WTC11 (cell line): ENCODE measurements at regions not wholly inside any gene's neighbourhood (a gene's known extent, or its start where the extent isn't known, plus 50 kb on each side); places are given as distances from the start of the nearest gene placed in this dataset.

Experiments
- ATAC-seq: fragments of 200-7000 bp; cut with Tn5 transposase; 2 replicates; pipeline ENCODE4 v1.10.0; 2021; ENCODE audit warnings: mild to moderate bottlenecking, moderate library complexity
- CTCF ChIA-PET: fragments of 300-600 bp; sonication (Branson Sonifier 250); formaldehyde crosslinking; loops from one replicate; lab custom pipeline; 2021; ENCODE audit warnings: antibody characterized with exemption; lab: Charles Lee
- POLR2A ChIA-PET: fragments of 350-600 bp; sonication (Branson Sonifier 250); formaldehyde crosslinking; loops from one replicate; lab custom pipeline; 2021; ENCODE audit warnings: antibody characterized with exemption; lab: Charles Lee
- DNase-seq: peaks from one replicate; pipeline ENCODE4 v3.0.0; 2021; ENCODE audit warnings: low spot score
- H3K27ac Mint-ChIP-seq: 2 replicates; pipeline ENCODE4 v1.8.0; 2021; ENCODE audit warnings: mixed read lengths
- H3K27me3 Mint-ChIP-seq: 2 replicates; pipeline ENCODE4 v1.8.0; 2021; ENCODE audit warnings: low read depth, mild to moderate bottlenecking, moderate library complexity, mixed read lengths
- H3K36me3 Mint-ChIP-seq: 2 replicates; pipeline ENCODE4 v1.8.0; 2021; ENCODE audit warnings: mixed read lengths
- H3K4me1 Mint-ChIP-seq: 2 replicates; pipeline ENCODE4 v1.8.0; 2022; ENCODE audit warnings: mixed read lengths
- H3K4me3 Mint-ChIP-seq: 2 replicates; pipeline ENCODE4 v1.8.0; 2021; ENCODE audit warnings: mild to moderate bottlenecking, moderate library complexity, mixed read lengths
- H3K9me3 Mint-ChIP-seq: 2 replicates; pipeline ENCODE4 v1.8.0; 2021; ENCODE audit warnings: mixed read lengths
- CREM ChIP-seq: sonication (generic); formaldehyde crosslinking; IDR thresholded peaks from 2 replicates; pipeline ENCODE4 v1.8.1; 2022; ENCODE audit warnings: mild to moderate bottlenecking, missing genetic modification reagents, moderate library complexity
- ESRRA ChIP-seq: sonication (generic); formaldehyde crosslinking; IDR thresholded peaks from 2 replicates; pipeline ENCODE4 v1.8.1; 2022; ENCODE audit warnings: mild to moderate bottlenecking, missing genetic modification reagents, borderline replicate concordance
- FOXK1 ChIP-seq: sonication (generic); formaldehyde crosslinking; IDR thresholded peaks from 2 replicates; pipeline ENCODE4 v1.8.0; 2022; ENCODE audit warnings: mild to moderate bottlenecking, moderate library complexity, missing genetic modification reagents
- GABPB1 ChIP-seq: sonication (generic); formaldehyde crosslinking; IDR thresholded peaks from 2 replicates; pipeline ENCODE4 v1.8.1; 2023; ENCODE audit warnings: mild to moderate bottlenecking, missing genetic modification reagents
- GTF2I ChIP-seq: fragments of 250-450 bp; sonication (Bioruptor Pico); conservative IDR thresholded peaks from 2 replicates; pipeline ENCODE4 v1.4.0; 2021; ENCODE audit warnings: mild to moderate bottlenecking
- JAZF1 ChIP-seq: fragments of 250-450 bp; sonication (Bioruptor Pico); IDR thresholded peaks from 2 replicates; pipeline ENCODE4 v1.9.0; 2021; ENCODE audit warnings: moderate library complexity, mild to moderate bottlenecking, inconsistent platforms
- KAT7 ChIP-seq: sonication (generic); formaldehyde crosslinking; IDR thresholded peaks from 2 replicates; pipeline ENCODE4 v1.8.1; 2023; ENCODE audit warnings: missing genetic modification reagents, mild to moderate bottlenecking, borderline replicate concordance
- NFATC4 ChIP-seq: fragments of 250-450 bp; sonication (Bioruptor Pico); IDR thresholded peaks from 2 replicates; pipeline ENCODE4 v1.9.0; 2021; ENCODE audit warnings: mild to moderate bottlenecking
- NFE2L1 ChIP-seq: sonication (generic); formaldehyde crosslinking; IDR thresholded peaks from 2 replicates; pipeline ENCODE4 v1.8.1; 2023; ENCODE audit warnings: missing genetic modification reagents
- OVOL2 ChIP-seq: fragments of 250-450 bp; sonication (Bioruptor Pico); IDR thresholded peaks from 2 replicates; pipeline ENCODE4 v1.9.0; 2021; ENCODE audit warnings: mild to moderate bottlenecking, borderline replicate concordance
- RELA ChIP-seq: sonication (generic); formaldehyde crosslinking; IDR thresholded peaks from 2 replicates; pipeline ENCODE4 v1.8.1; 2022; ENCODE audit warnings: missing genetic modification reagents, mild to moderate bottlenecking, borderline replicate concordance
- TEAD1 ChIP-seq: sonication (generic); formaldehyde crosslinking; IDR thresholded peaks from 2 replicates; pipeline ENCODE4 v1.8.0; 2022; ENCODE audit warnings: mild to moderate bottlenecking, missing genetic modification reagents
- TP53 ChIP-seq: sonication (generic); formaldehyde crosslinking; IDR thresholded peaks from 2 replicates; pipeline ENCODE4 v1.8.1; 2023; ENCODE audit warnings: mild to moderate bottlenecking, missing genetic modification reagents
- ZNF232 ChIP-seq: sonication (generic); formaldehyde crosslinking; IDR thresholded peaks from 2 replicates; pipeline ENCODE4 v1.8.0; 2022; ENCODE audit warnings: mild to moderate bottlenecking, missing genetic modification reagents
- ZNF423 ChIP-seq: fragments of 250-450 bp; sonication (Bioruptor Pico); IDR thresholded peaks from 2 replicates; pipeline ENCODE4 v2.1.2; 2022; ENCODE audit warnings: mild to moderate bottlenecking, moderate library complexity
- ZNF671 ChIP-seq: fragments of 250-450 bp; sonication (Bioruptor Pico); IDR thresholded peaks from 2 replicates; pipeline ENCODE4 v1.8.0; 2021; ENCODE audit warnings: mild to moderate bottlenecking
- TF ChIP-seq, protein P1 (sequence below): fragments of 250-450 bp; sonication (Bioruptor Pico); IDR thresholded peaks from 2 replicates; pipeline ENCODE4 v1.9.0; 2021; ENCODE audit warnings: mild to moderate bottlenecking
- TF ChIP-seq, protein P2 (sequence below): sonication (generic); formaldehyde crosslinking; IDR thresholded peaks from 2 replicates; pipeline ENCODE4 v1.8.0; 2023; ENCODE audit warnings: mild to moderate bottlenecking, missing genetic modification reagents
- TF ChIP-seq, protein P3 (sequence below): sonication (generic); formaldehyde crosslinking; IDR thresholded peaks from 2 replicates; pipeline ENCODE4 v1.8.0; 2022; ENCODE audit warnings: mild to moderate bottlenecking, missing genetic modification reagents
- TF ChIP-seq, protein P4 (sequence below): sonication (generic); formaldehyde crosslinking; IDR thresholded peaks from 2 replicates; pipeline ENCODE4 v1.8.0; 2022; ENCODE audit warnings: missing genetic modification reagents
- TF ChIP-seq, protein P5 (sequence below): sonication (generic); formaldehyde crosslinking; IDR thresholded peaks from 2 replicates; pipeline ENCODE4 v1.8.1; 2022; ENCODE audit warnings: low read depth, mild to moderate bottlenecking, moderate library complexity, missing genetic modification reagents, borderline replicate concordance
- TF ChIP-seq, protein P6 (sequence below): sonication (generic); formaldehyde crosslinking; IDR thresholded peaks from 2 replicates; pipeline ENCODE4 v1.8.1; 2023; ENCODE audit warnings: mild to moderate bottlenecking, missing genetic modification reagents, moderate library complexity

DNA sequence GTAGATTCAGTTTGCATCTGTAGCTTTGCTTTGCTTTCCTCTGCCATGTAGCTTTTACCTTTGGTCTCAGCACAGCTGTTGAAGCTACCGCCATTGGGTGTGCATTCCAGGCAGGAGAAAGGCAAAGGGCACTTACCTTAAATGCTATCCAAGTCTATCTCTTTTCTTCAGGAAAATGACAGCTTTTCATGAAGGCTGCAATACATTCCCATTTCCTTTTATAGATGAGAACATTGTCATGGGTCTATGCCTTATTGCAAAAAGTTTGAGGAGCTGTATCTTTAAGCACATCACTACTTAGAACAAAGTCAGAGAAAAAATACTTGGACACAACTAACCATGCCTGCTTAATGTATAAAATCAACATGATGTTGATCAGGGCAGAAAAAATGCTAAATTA is 266.8 kb downstream of the DOK5 start:
- Mint-ChIP-seq H3K4me1 (no peaks in the 10 kb centered on the region), H3K27ac (no peak overlapping the region), H3K9me3 (peaks cover 79% of the 10 kb centered on the region), H3K4me3 (no peak overlapping the region), H3K36me3 (peaks cover 47% of the 10 kb centered on the region), H3K27me3 (peaks cover 6% of the 10 kb centered on the region)
- POLR2A ChIA-PET = no interaction called here
- no peak for TF ChIP-seq ZNF232 (CRISPR knock-in tag)
- TF ChIP-seq ESRRA (CRISPR knock-in tag) = no peak
- no peak for TF ChIP-seq TEAD1 (CRISPR knock-in tag)
- TF ChIP-seq FOXK1 (CRISPR knock-in tag) = no peak
- TF ChIP-seq, protein P1, sequence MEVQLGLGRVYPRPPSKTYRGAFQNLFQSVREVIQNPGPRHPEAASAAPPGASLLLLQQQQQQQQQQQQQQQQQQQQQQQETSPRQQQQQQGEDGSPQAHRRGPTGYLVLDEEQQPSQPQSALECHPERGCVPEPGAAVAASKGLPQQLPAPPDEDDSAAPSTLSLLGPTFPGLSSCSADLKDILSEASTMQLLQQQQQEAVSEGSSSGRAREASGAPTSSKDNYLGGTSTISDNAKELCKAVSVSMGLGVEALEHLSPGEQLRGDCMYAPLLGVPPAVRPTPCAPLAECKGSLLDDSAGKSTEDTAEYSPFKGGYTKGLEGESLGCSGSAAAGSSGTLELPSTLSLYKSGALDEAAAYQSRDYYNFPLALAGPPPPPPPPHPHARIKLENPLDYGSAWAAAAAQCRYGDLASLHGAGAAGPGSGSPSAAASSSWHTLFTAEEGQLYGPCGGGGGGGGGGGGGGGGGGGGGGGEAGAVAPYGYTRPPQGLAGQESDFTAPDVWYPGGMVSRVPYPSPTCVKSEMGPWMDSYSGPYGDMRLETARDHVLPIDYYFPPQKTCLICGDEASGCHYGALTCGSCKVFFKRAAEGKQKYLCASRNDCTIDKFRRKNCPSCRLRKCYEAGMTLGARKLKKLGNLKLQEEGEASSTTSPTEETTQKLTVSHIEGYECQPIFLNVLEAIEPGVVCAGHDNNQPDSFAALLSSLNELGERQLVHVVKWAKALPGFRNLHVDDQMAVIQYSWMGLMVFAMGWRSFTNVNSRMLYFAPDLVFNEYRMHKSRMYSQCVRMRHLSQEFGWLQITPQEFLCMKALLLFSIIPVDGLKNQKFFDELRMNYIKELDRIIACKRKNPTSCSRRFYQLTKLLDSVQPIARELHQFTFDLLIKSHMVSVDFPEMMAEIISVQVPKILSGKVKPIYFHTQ (CRISPR knock-in tag) = no peak
- DNase-seq (no peak), ATAC-seq (no peak)
- CTCF ChIA-PET = no interaction called here

DNA sequence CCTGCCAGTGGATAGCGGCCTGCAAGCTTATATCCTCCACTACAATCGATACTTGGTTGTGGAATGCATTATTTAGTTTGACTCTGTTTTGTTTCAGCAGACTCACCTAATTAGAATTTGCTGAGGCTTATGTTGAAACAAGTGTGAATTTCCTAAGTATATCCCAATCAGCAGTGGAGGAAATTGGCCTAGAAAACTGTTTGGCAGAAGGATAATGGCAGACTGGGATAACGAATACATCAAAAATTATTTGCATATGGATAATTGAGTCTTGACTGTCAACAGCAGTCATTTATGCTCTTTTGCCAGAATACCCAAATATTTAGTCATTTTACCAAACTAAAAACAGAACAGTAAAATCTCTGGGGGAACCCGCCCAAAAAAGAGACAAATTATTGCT is 261.0 kb downstream of the DOK5 start:
- ATAC-seq = no peak
- H3K9me3 Mint-ChIP-seq = peaks cover 70% of the 10 kb centered on the region
- no peaks in the 10 kb centered on the region; the same call in 1 of the 2 replicates for H3K27me3 Mint-ChIP-seq
- TF ChIP-seq GTF2I (CRISPR knock-in tag) (no peak), KAT7 (CRISPR knock-in tag) (no peak), ZNF671 (no peak), GABPB1 (no peak), ZNF423 (no peak)
- TF ChIP-seq, protein P2, sequence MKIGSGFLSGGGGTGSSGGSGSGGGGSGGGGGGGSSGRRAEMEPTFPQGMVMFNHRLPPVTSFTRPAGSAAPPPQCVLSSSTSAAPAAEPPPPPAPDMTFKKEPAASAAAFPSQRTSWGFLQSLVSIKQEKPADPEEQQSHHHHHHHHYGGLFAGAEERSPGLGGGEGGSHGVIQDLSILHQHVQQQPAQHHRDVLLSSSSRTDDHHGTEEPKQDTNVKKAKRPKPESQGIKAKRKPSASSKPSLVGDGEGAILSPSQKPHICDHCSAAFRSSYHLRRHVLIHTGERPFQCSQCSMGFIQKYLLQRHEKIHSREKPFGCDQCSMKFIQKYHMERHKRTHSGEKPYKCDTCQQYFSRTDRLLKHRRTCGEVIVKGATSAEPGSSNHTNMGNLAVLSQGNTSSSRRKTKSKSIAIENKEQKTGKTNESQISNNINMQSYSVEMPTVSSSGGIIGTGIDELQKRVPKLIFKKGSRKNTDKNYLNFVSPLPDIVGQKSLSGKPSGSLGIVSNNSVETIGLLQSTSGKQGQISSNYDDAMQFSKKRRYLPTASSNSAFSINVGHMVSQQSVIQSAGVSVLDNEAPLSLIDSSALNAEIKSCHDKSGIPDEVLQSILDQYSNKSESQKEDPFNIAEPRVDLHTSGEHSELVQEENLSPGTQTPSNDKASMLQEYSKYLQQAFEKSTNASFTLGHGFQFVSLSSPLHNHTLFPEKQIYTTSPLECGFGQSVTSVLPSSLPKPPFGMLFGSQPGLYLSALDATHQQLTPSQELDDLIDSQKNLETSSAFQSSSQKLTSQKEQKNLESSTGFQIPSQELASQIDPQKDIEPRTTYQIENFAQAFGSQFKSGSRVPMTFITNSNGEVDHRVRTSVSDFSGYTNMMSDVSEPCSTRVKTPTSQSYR (CRISPR knock-in tag) = no peak
- TF ChIP-seq, protein P3, sequence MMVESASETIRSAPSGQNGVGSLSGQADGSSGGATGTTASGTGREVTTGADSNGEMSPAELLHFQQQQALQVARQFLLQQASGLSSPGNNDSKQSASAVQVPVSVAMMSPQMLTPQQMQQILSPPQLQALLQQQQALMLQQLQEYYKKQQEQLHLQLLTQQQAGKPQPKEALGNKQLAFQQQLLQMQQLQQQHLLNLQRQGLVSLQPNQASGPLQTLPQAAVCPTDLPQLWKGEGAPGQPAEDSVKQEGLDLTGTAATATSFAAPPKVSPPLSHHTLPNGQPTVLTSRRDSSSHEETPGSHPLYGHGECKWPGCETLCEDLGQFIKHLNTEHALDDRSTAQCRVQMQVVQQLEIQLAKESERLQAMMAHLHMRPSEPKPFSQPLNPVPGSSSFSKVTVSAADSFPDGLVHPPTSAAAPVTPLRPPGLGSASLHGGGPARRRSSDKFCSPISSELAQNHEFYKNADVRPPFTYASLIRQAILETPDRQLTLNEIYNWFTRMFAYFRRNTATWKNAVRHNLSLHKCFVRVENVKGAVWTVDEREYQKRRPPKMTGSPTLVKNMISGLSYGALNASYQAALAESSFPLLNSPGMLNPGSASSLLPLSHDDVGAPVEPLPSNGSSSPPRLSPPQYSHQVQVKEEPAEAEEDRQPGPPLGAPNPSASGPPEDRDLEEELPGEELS (CRISPR knock-in tag) = no peak
- no peak overlapping the region for H3K27ac Mint-ChIP-seq
- POLR2A ChIA-PET = no interaction called here
- no peak for DNase-seq
- H3K4me1 Mint-ChIP-seq = no peaks in the 10 kb centered on the region
- no peak overlapping the region for H3K4me3 Mint-ChIP-seq
- CTCF ChIA-PET = no interaction called here
- peaks cover 61% of the 10 kb centered on the region for H3K36me3 Mint-ChIP-seq

DNA sequence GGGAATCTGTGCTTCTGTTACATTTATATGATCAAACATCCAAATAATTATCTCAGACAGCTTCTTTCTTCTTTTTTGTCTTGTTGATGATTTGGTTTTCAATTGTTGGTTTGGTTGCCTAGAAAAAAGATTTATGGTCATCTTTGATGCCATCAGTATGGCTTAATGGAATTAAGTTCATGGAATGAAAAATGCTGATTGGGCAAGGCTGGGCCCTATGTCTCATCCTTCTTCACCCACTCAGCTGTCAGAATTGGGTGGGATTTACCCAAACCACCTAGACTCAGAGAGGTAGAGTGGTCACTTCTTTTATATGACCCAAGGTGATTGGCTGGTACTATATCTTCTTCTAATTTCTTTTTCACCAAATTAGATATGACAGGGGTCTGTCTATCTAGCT is 258.3 kb downstream of the DOK5 start:
- H3K27me3 Mint-ChIP-seq = no peaks in the 10 kb centered on the region; the same call in 1 of the 2 replicates
- ChIA-PET CTCF (no interaction called here), POLR2A (no interaction called here)
- peaks cover 59% of the 10 kb centered on the region for H3K36me3 Mint-ChIP-seq
- H3K4me3 Mint-ChIP-seq = no peak overlapping the region
- ATAC-seq (no peak), DNase-seq (no peak)
- no peak overlapping the region for H3K27ac Mint-ChIP-seq
- no peaks in the 10 kb centered on the region for H3K4me1 Mint-ChIP-seq
- peaks cover 73% of the 10 kb centered on the region for H3K9me3 Mint-ChIP-seq
- TF ChIP-seq NFATC4 (CRISPR knock-in tag) (no peak), CREM (CRISPR knock-in tag) (no peak), NFE2L1 (CRISPR knock-in tag) (no peak), OVOL2 (CRISPR knock-in tag) (no peak), RELA (CRISPR knock-in tag) (no peak), JAZF1 (CRISPR knock-in tag) (no peak), TP53 (CRISPR knock-in tag) (no peak)
- TF ChIP-seq, protein P4, sequence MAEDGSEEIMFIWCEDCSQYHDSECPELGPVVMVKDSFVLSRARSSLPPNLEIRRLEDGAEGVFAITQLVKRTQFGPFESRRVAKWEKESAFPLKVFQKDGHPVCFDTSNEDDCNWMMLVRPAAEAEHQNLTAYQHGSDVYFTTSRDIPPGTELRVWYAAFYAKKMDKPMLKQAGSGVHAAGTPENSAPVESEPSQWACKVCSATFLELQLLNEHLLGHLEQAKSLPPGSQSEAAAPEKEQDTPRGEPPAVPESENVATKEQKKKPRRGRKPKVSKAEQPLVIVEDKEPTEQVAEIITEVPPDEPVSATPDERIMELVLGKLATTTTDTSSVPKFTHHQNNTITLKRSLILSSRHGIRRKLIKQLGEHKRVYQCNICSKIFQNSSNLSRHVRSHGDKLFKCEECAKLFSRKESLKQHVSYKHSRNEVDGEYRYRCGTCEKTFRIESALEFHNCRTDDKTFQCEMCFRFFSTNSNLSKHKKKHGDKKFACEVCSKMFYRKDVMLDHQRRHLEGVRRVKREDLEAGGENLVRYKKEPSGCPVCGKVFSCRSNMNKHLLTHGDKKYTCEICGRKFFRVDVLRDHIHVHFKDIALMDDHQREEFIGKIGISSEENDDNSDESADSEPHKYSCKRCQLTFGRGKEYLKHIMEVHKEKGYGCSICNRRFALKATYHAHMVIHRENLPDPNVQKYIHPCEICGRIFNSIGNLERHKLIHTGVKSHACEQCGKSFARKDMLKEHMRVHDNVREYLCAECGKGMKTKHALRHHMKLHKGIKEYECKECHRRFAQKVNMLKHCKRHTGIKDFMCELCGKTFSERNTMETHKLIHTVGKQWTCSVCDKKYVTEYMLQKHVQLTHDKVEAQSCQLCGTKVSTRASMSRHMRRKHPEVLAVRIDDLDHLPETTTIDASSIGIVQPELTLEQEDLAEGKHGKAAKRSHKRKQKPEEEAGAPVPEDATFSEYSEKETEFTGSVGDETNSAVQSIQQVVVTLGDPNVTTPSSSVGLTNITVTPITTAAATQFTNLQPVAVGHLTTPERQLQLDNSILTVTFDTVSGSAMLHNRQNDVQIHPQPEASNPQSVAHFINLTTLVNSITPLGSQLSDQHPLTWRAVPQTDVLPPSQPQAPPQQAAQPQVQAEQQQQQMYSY (CRISPR knock-in tag) = no peak
- TF ChIP-seq, protein P5, sequence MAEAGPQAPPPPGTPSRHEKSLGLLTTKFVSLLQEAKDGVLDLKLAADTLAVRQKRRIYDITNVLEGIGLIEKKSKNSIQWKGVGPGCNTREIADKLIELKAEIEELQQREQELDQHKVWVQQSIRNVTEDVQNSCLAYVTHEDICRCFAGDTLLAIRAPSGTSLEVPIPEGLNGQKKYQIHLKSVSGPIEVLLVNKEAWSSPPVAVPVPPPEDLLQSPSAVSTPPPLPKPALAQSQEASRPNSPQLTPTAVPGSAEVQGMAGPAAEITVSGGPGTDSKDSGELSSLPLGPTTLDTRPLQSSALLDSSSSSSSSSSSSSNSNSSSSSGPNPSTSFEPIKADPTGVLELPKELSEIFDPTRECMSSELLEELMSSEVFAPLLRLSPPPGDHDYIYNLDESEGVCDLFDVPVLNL = no peak
- TF ChIP-seq, protein P6, sequence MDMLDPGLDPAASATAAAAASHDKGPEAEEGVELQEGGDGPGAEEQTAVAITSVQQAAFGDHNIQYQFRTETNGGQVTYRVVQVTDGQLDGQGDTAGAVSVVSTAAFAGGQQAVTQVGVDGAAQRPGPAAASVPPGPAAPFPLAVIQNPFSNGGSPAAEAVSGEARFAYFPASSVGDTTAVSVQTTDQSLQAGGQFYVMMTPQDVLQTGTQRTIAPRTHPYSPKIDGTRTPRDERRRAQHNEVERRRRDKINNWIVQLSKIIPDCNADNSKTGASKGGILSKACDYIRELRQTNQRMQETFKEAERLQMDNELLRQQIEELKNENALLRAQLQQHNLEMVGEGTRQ (CRISPR knock-in tag) = no peak
